PFSK-1 (cell line): ENCODE measurements at regions not wholly inside any gene's neighbourhood (a gene's known extent, or its start where the extent isn't known, plus 50 kb on each side); places are given as distances from the start of the nearest gene placed in this dataset.

ENCODE experiments used
- FOXP2 ChIP-seq: optimal IDR thresholded peaks from 2 replicates; pipeline ENCODE3; 2011; ENCODE audit warnings: borderline replicate concordance, control low read depth, inconsistent platforms; ENCODE audit not compliant: insufficient read depth; ENCODE audit errors: extremely low read length, extremely low read depth
- POLR2AphosphoS5 ChIP-seq: IDR thresholded peaks from 2 replicates; pipeline ENCODE4 v1.6.1; 2012; ENCODE audit warnings: low read depth, mild to moderate bottlenecking, control low read depth, low read length, moderate library complexity
- SIN3A ChIP-seq: IDR thresholded peaks from 2 replicates; pipeline ENCODE4 v1.6.1; 2012; ENCODE audit warnings: mild to moderate bottlenecking, low read length, moderate library complexity, borderline replicate concordance; ENCODE audit not compliant: insufficient read depth
- TAF1 ChIP-seq: IDR thresholded peaks from 2 replicates; pipeline ENCODE4 v1.6.1; 2012; ENCODE audit warnings: low read length, control low read depth, borderline replicate concordance; ENCODE audit not compliant: insufficient read depth
- TF ChIP-seq, protein P1 (sequence below), 2 experiments: IDR thresholded peaks; 2 replicates each; pipeline versions ENCODE4 v1.6.1 to v1.8.0; 2011 to 2012; ENCODE audit warnings: low read depth in 2 of 2, low read length in 2 of 2, control low read depth in 1 of 2, inconsistent platforms in 1 of 2, mild to moderate bottlenecking in 1 of 2, moderate library complexity in 1 of 2; ENCODE audit not compliant: insufficient read depth in 1 of 2

DNA sequence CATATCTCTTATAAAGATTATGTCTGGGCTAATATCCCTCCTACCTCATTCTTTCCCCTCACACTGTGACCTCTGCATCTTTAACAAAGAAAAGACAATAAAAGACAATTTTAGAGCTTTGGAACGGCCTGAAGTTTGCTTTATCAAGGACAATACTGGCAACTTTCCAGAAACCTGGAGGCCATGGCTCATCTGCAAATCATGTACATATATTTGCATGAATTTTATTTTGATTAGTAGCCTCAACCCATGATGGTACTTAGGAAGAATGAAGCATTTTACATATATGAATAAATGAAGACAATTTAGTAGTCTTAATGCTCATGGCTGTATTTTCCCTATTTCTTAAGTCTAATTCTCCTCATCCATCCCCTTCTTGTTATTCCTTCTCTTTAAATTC is 612.2 kb upstream of the CXADR start:
- TF ChIP-seq POLR2AphosphoS5 (no peak), FOXP2 (no peak), TAF1 (no peak), SIN3A (no peak)
- TF ChIP-seq, protein P1, sequence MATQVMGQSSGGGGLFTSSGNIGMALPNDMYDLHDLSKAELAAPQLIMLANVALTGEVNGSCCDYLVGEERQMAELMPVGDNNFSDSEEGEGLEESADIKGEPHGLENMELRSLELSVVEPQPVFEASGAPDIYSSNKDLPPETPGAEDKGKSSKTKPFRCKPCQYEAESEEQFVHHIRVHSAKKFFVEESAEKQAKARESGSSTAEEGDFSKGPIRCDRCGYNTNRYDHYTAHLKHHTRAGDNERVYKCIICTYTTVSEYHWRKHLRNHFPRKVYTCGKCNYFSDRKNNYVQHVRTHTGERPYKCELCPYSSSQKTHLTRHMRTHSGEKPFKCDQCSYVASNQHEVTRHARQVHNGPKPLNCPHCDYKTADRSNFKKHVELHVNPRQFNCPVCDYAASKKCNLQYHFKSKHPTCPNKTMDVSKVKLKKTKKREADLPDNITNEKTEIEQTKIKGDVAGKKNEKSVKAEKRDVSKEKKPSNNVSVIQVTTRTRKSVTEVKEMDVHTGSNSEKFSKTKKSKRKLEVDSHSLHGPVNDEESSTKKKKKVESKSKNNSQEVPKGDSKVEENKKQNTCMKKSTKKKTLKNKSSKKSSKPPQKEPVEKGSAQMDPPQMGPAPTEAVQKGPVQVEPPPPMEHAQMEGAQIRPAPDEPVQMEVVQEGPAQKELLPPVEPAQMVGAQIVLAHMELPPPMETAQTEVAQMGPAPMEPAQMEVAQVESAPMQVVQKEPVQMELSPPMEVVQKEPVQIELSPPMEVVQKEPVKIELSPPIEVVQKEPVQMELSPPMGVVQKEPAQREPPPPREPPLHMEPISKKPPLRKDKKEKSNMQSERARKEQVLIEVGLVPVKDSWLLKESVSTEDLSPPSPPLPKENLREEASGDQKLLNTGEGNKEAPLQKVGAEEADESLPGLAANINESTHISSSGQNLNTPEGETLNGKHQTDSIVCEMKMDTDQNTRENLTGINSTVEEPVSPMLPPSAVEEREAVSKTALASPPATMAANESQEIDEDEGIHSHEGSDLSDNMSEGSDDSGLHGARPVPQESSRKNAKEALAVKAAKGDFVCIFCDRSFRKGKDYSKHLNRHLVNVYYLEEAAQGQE (IDR thresholded peaks at IDR 0.05; ENCODE audit: insufficient read depth in 1 of 2, low read depth in 2 of 2, low read length in 2 of 2), result no peak
